GM12872 (cell line): ENCODE measurements at regions not wholly inside any gene's neighbourhood (a gene's known extent, or its start where the extent isn't known, plus 50 kb on each side); places are given as distances from the start of the nearest gene placed in this dataset.

Source experiments
- TF ChIP-seq, protein P1 (sequence below): IDR thresholded peaks from 3 replicates; pipeline ENCODE4 v1.5.1; 2011; ENCODE audit warnings: low read depth, mild to moderate bottlenecking, low read length, moderate library complexity; ENCODE audit not compliant: insufficient read depth

DNA sequence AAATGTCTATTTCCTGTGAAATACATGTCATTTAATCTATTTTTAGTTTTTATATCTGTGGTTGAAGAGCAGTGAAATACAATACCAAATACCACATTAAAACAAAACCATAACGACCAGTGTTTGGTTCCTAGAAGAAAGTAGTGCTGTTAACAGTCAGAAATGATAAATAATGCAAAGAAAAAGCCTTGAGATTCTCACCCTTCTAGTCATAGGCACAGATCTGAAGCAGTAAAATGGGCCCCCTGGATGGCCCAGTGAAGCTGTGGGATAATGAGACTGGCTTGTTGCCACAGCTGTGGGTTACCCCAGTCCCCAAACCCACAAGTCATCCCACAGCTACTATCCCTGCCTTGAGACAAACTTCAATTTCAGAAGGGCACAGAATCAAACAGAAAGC, 137.3 kb upstream of the RPL34 start:
- TF ChIP-seq, protein P1, sequence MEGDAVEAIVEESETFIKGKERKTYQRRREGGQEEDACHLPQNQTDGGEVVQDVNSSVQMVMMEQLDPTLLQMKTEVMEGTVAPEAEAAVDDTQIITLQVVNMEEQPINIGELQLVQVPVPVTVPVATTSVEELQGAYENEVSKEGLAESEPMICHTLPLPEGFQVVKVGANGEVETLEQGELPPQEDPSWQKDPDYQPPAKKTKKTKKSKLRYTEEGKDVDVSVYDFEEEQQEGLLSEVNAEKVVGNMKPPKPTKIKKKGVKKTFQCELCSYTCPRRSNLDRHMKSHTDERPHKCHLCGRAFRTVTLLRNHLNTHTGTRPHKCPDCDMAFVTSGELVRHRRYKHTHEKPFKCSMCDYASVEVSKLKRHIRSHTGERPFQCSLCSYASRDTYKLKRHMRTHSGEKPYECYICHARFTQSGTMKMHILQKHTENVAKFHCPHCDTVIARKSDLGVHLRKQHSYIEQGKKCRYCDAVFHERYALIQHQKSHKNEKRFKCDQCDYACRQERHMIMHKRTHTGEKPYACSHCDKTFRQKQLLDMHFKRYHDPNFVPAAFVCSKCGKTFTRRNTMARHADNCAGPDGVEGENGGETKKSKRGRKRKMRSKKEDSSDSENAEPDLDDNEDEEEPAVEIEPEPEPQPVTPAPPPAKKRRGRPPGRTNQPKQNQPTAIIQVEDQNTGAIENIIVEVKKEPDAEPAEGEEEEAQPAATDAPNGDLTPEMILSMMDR: no peak

DNA sequence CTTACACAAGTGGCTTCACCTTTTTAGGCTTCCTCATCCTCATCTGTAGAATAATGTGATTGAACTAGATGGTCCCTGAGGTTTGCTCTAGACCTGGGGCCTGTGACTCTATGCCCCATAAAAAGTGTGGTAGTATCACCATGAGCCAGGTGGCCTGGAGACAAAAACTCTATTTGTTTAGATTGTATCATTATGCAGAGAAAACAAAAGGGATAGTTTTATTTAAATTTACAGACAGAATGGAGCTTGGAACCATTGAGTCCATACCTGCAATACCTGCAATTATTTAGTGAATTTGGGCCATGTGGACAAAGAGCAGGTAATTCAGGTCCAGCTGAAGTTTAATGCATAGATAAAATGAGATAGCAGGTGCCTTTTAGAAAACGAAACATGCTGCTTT, 139.5 kb upstream of the RPL34 start:
- TF ChIP-seq, protein P1: no peak

DNA sequence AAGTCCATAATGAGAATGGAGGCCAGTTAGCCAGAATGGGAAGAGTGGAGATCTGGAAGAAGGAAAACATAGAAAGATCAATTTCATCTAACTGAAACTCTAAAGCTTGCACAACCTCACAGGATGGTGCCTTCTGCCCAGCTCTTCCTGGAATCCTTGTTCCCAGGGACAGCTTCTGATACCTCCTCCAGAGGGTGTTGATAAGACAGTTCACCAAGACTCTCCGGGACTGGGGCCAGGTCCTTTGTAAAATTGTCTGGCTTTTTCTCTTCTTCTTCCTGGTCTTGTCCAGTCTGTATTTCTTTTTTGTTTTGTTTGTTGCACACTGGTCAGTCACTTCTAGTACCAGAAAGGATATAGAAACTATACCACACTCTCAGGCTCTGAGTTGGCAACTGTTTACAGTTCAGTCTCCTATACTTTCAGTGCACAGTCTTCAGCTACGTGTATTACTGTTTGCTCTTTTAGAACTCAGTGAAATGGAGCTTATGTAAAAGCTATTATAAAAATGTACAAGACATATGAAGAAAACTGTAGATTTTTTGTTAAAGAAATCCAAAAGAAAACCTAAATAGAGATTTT, 142.8 kb upstream of the RPL34 start:
- TF ChIP-seq, protein P1: no peak

DNA sequence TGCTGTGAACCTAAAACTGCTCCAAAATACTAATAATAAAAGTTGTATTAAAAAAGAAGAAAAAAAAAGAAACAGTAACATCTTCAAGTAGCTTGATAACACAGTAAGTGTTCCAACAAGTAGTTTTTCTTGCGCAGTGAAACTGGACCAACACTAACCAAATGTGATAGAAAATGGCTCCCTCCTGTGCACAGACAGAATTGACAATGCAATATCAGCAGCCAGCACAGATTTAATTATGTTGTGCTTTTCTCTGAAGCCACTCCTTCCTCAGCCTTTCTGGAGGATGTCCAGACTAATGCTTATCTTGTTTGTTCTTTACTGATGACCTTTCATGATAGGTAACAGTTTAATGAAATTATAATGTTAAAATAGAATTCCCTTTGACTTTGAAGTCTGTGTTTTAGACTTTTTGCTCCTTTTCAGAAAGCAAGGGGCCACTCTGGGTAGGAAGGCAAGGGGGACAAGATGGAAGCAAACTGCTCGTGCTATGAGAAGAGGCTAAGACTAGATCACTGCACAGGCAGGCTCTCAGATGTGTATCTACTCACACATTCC, 147.1 kb upstream of the RPL34 start:
- TF ChIP-seq, protein P1: no peak

DNA sequence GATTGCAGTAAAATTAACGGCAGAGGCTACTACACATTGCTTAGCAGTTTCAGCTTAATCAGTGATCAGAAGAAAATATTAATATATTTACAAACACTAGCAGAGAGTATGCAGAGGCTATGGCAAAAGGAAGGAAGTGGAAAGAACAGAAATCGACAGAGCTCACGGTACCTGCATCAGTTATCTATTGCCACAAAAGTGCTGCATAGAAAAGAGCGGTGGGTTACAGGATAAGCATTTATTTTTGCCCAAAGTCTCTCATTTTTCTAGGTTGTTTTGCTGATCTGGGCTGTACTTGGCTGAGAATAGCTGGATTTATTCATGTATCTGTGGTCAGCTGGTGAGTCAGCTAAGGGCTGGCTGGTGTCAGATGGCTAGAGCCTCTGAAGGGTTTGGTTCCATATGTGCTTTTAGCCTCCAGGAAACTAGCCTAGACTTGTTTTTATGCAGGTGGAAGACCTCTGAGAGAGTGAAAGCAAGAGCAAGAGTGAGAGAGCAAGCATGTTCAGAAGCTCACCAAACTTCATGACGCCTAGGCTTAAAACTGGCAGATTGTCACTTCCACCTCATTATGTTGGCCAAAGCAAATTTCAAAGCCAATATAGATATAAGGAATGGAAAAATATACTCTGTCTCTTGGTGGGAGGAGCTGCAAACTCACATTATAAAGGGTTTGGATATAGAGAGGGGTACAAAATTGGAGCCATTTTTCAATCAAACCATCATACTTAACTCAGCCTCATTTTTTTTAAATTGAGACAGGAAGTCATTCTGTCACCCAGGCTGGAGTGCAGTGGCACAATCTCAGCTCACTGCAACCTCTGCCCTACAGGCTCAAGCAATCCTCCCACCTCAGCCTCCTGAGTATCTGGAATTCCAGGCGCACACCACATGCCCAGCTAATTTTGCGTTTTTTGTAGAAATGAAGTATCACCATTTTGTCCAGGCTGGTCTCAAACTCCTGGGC, 153.2 kb upstream of the RPL34 start:
- TF ChIP-seq, protein P1: no peak

DNA sequence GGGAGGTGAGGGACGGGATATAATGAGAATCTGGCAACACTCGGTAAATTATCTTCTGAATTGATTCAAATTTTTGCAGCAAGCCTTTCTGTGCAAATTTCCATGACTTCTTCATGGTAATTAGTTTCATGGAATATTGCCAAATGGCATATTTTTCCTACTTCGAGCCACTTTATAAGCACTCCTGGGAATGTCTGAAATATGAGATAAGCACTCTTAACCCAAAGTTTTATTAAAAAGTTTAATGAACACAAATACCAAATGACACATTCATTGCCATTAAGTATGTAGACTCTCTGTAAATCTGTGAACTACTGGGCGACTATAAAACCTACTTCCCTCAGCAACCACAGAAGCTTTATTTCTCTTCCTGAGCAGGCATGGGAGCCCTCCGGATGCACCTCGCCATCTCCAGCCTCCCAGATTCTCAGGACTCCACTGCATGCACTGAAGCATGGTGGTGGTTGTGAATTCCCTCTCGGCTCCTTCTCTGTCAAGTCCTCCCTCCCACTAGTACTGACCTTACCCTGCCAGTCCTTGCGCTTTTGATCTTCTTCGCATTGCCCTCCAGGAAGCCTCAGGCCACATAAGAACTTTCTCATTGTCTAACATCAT, 154.4 kb upstream of the RPL34 start:
- TF ChIP-seq, protein P1: no peak

DNA sequence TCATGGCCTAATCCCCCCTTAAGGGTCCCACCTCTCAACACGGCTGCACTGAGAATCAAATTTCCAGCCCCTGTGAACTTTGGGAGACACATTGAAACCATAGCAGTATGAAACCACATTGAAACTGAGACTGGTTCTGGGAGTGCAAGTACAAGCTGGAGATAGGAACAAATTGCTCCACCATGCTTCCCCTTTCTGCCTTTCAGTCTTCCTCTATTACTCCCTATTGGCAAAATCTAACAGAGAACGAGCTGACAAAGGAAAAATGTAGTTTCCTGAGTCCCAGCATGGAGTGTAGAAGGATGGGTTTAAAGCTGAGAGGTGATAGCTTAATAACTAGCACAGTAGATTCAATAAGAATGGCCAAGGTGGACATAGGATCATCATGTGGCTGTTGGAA, 161.7 kb upstream of the RPL34 start:
- TF ChIP-seq, protein P1: no peak
